Liver (tissue), 3 donors: ENCODE measurements at regions not wholly inside any gene's neighbourhood (a gene's known extent, or its start where the extent isn't known, plus 50 kb on each side); places are given as distances from the start of the nearest gene placed in this dataset.
"Not testable (repeated sequence)": the region's sequence is repeated elsewhere in the genome, so short reads cannot be mapped to it uniquely, and the experiment has no call there.

ENCODE experiments used
- ATF3 ChIP-seq: IDR thresholded peaks from 2 replicates; pipeline ENCODE4 v1.6.1; 2016; ENCODE audit warnings: antibody characterized with exemption
- CTCF ChIP-seq: fragments of 150-350 bp; IDR thresholded peaks from 2 replicates; pipeline ENCODE4 v1.5.1; 2017; ENCODE audit warnings: improper control_type of control experiment, low read depth, low read length; ENCODE audit not compliant: missing input control
- GABPA ChIP-seq, 2 donors: IDR thresholded peaks in 1 of 2; conservative IDR thresholded peaks in 1 of 2; 2 replicates each; pipeline ENCODE4 v1.6.1; 2016; ENCODE audit warnings: antibody characterized with exemption in 2 of 2, mild to moderate bottlenecking in 1 of 2, moderate library complexity in 1 of 2
- MAX ChIP-seq: IDR thresholded peaks from 2 replicates; pipeline ENCODE4 v1.6.1; 2016; ENCODE audit warnings: antibody characterized with exemption
- NR2F2 ChIP-seq: IDR thresholded peaks from 2 replicates; pipeline ENCODE4 v1.6.1; 2016; ENCODE audit warnings: antibody characterized with exemption
- RAD21 ChIP-seq, 2 donors: IDR thresholded peaks; 2 replicates each; pipeline ENCODE4 v1.6.1; 2016; ENCODE audit warnings: antibody characterized with exemption in 2 of 2, mild to moderate bottlenecking in 2 of 2
- REST ChIP-seq: IDR thresholded peaks from 2 replicates; pipeline ENCODE4 v1.6.1; 2016; ENCODE audit warnings: antibody characterized with exemption, mild to moderate bottlenecking
- SP1 ChIP-seq: IDR thresholded peaks from 2 replicates; pipeline ENCODE4 v1.6.1; 2018; ENCODE audit warnings: antibody characterized with exemption, mild to moderate bottlenecking
- YY1 ChIP-seq: IDR thresholded peaks from 2 replicates; pipeline ENCODE4 v1.6.1; 2016; ENCODE audit warnings: antibody characterized with exemption, mild to moderate bottlenecking
- ZBTB33 ChIP-seq: IDR thresholded peaks from 2 replicates; pipeline ENCODE4 v1.6.1; 2016; ENCODE audit warnings: antibody characterized with exemption
- donor health status: healthy.
- donor health status: healthy.

GRCh38 chr2:111485895-111486294 lies 365.2 kb downstream of the BCL2L11 start:
- not testable (repeated sequence) for TF ChIP-seq YY1; SP1; ATF3; CTCF; NR2F2; MAX; ZBTB33; GABPA (IDR thresholded peaks at IDR 0.05 in 1 of 2, conservative IDR thresholded peaks at IDR 0.05 in 1 of 2); RAD21 (IDR thresholded peaks at IDR 0.05); REST
